ENCODE measurements at regions not wholly inside any gene's neighbourhood (a gene's known extent, or its start where the extent isn't known, plus 50 kb on each side); places are given as distances from the start of the nearest gene placed in this dataset.

- in situ Hi-C loops (cut with HindIII; ENCODE audit: extremely low pct_ligation_motif_present, low pct_unique_long_range_greater_than_20kb), result no loop called here
- intact Hi-C loops (cut with micrococcal nuclease; ENCODE audit: unreplicated experiment), result no loop called here
- no peak overlapping the region for H3K9ac ChIP-seq (ENCODE audit: insufficient read depth, low read depth, low read length)
- no peak overlapping the region for H3K27ac ChIP-seq (ENCODE audit: extremely low read length, insufficient read depth, low read length)
- CTCF ChIA-PET (ENCODE audit: low intra/inter-chr PET ratio, low total read pairs), result no interaction called here
- no TSS peak for BruUV-seq (replicated peaks)
- no peak for DNase-seq (ENCODE audit: low spot score)
- 24% methylated on average over 9 of the region's 9 CpGs for WGBS (ENCODE audit: low lambda C conversion rate)
- no peaks in the 10 kb centered on the region for H4K20me1 ChIP-seq (ENCODE audit: insufficient read depth, low read length)
- POLR2A ChIA-PET, result no interaction called here
- no peak for ATAC-seq
- no peaks in the 10 kb centered on the region for H3K36me3 ChIP-seq (replicated peaks in 1 of 2; ENCODE audit: control insufficient read depth in 1 of 2, insufficient read depth in 2 of 2, low read length in 2 of 2)
- TF ChIP-seq ZNF816 (CRISPR knock-in tag; IDR thresholded peaks at IDR 0.05; ENCODE audit: borderline replicate concordance) (no peak), JARID2 (CRISPR knock-in tag; IDR thresholded peaks at IDR 0.05; ENCODE audit: insufficient replicate concordance) (no peak), HINFP (CRISPR knock-in tag; IDR thresholded peaks at IDR 0.05; ENCODE audit: low read depth) (no peak), ZNF574 (CRISPR knock-in tag; IDR thresholded peaks at IDR 0.05) (no peak)
- FAIRE-seq, result no peak
- H3K4me2 ChIP-seq (ENCODE audit: low read depth, low read length), result no peak overlapping the region
- H3K9me3 ChIP-seq (ENCODE audit: low read length), result no peaks in the 10 kb centered on the region
- H3K4me1 ChIP-seq (ENCODE audit: insufficient read depth, low read length), result no peaks in the 10 kb centered on the region
- H2AFZ ChIP-seq (ENCODE audit: low read length), result no peak overlapping the region
- H3K4me3 ChIP-seq (replicated peaks in 1 of 3; ENCODE audit: insufficient read depth in 1 of 3, low read depth in 2 of 3, low read length in 3 of 3), result no peak overlapping the region
- no peaks in the 10 kb centered on the region for H3K79me2 ChIP-seq (ENCODE audit: insufficient read depth, low read length)
- H3K27me3 ChIP-seq (ENCODE audit: control insufficient read depth in 1 of 2, insufficient read depth in 2 of 2, low read length in 2 of 2), result no peaks in the 10 kb centered on the region; a peak in 1 of 5 replicates
Measured at GRCh38 chr13:78997902-78998629, 339.1 kb upstream of the OBI1 start.
